Loucy (cell line): ENCODE measurements at regions not wholly inside any gene's neighbourhood (a gene's known extent, or its start where the extent isn't known, plus 50 kb on each side); places are given as distances from the start of the nearest gene placed in this dataset.

Source experiments
- EZH2phosphoT487 ChIP-seq: fragments of 200-600 bp; IDR thresholded peaks from 2 replicates; pipeline ENCODE4 v1.6.1; 2018; ENCODE audit warnings: antibody characterized with exemption, mild to moderate bottlenecking, moderate library complexity, borderline replicate concordance
- TF ChIP-seq, protein P1 (sequence below): fragments of 200-600 bp; sonication (generic); conservative IDR thresholded peaks from 2 replicates; pipeline ENCODE4 v1.5.1; 2014; ENCODE audit warnings: mild to moderate bottlenecking, antibody characterized with exemption, low read length

DNA sequence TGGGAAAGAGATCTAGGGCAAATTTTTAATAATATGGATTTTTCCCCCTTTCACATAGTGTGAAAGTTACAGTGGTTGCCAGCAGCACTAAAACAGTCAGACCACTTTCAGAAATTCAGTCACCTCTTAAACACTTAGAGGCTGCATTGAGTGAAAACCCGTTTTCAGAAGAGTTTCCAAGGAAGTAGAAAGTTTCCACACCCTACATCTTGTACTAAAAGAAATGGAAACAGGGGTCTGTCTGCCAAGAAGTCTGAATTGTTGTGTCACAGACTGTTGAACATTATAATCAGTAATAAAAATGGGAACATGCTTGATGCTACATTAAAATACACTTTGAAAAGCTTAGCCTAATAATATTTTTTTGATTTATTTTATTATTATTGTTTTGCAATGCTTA lies 278.9 kb upstream of the KCNJ16 start:
- TF ChIP-seq, protein P1, sequence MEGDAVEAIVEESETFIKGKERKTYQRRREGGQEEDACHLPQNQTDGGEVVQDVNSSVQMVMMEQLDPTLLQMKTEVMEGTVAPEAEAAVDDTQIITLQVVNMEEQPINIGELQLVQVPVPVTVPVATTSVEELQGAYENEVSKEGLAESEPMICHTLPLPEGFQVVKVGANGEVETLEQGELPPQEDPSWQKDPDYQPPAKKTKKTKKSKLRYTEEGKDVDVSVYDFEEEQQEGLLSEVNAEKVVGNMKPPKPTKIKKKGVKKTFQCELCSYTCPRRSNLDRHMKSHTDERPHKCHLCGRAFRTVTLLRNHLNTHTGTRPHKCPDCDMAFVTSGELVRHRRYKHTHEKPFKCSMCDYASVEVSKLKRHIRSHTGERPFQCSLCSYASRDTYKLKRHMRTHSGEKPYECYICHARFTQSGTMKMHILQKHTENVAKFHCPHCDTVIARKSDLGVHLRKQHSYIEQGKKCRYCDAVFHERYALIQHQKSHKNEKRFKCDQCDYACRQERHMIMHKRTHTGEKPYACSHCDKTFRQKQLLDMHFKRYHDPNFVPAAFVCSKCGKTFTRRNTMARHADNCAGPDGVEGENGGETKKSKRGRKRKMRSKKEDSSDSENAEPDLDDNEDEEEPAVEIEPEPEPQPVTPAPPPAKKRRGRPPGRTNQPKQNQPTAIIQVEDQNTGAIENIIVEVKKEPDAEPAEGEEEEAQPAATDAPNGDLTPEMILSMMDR, result no peak
- no peak for TF ChIP-seq EZH2phosphoT487
